OCI-LY1 (cell line): ENCODE measurements at regions not wholly inside any gene's neighbourhood (a gene's known extent, or its start where the extent isn't known, plus 50 kb on each side); places are given as distances from the start of the nearest gene placed in this dataset.

ENCODE experiments used
- EZH2 ChIP-seq: fragments of 200-600 bp; sonication (generic), shearing (Covaris generic); IDR thresholded peaks from 2 replicates; pipeline ENCODE4 v1.8.0; 2017; ENCODE audit warnings: borderline replicate concordance, mixed run types, mild to moderate bottlenecking, antibody characterized with exemption, low read length, moderate library complexity, mixed read lengths
- TF ChIP-seq, protein P1 (sequence below): fragments of 200-600 bp; sonication (generic), shearing (Covaris generic); IDR thresholded peaks from 2 replicates; pipeline ENCODE4 v1.5.1; 2017; ENCODE audit warnings: mild to moderate bottlenecking, antibody characterized with exemption, low read length, moderate library complexity, mixed read lengths

DNA sequence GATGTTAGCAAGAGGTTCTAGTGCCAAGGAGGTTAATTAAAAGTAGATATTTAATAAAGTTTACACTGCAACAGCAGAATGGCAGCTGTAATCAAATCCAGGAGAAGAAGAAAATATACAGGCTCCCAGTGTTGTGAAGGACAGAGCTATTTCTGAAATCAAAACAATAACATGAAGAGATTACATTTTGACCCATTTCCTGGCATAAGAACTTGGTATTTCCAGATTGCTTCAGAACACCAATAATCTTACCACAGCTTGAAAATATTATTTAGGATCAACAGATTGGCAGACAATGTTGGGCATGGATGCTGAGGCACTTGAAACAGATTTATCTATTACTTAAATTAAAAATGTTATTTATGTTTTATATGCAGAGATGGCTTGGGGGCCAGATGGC, 692.5 kb downstream of the KCNA4 start:
- TF ChIP-seq, protein P1, sequence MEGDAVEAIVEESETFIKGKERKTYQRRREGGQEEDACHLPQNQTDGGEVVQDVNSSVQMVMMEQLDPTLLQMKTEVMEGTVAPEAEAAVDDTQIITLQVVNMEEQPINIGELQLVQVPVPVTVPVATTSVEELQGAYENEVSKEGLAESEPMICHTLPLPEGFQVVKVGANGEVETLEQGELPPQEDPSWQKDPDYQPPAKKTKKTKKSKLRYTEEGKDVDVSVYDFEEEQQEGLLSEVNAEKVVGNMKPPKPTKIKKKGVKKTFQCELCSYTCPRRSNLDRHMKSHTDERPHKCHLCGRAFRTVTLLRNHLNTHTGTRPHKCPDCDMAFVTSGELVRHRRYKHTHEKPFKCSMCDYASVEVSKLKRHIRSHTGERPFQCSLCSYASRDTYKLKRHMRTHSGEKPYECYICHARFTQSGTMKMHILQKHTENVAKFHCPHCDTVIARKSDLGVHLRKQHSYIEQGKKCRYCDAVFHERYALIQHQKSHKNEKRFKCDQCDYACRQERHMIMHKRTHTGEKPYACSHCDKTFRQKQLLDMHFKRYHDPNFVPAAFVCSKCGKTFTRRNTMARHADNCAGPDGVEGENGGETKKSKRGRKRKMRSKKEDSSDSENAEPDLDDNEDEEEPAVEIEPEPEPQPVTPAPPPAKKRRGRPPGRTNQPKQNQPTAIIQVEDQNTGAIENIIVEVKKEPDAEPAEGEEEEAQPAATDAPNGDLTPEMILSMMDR: no peak
- TF ChIP-seq EZH2: no peak
